ENCODE measurements at regions not wholly inside any gene's neighbourhood (a gene's known extent, or its start where the extent isn't known, plus 50 kb on each side); places are given as distances from the start of the nearest gene placed in this dataset.
"Not testable (repeated sequence)": the region's sequence is repeated elsewhere in the genome, so short reads cannot be mapped to it uniquely, and the experiment has no call there.

- TF ChIP-seq RNF2 (IDR thresholded peaks at IDR 0.05; ENCODE audit: borderline replicate concordance, low read depth, low read length, missing control alignments, poor library complexity, severe bottlenecking); EZH2 (IDR thresholded peaks at IDR 0.05; ENCODE audit: low read depth, low read length, severe bottlenecking); USF2 (IDR thresholded peaks at IDR 0.05; ENCODE audit: low read length); TBP (IDR thresholded peaks at IDR 0.05; ENCODE audit: low read depth, low read length); SIN3A (conservative IDR thresholded peaks at IDR 0.05 in 1 of 2, IDR thresholded peaks at IDR 0.05 in 1 of 2; ENCODE audit: low read depth in 1 of 2, low read length in 2 of 2): not testable (repeated sequence)
- TF ChIP-seq, protein P1, sequence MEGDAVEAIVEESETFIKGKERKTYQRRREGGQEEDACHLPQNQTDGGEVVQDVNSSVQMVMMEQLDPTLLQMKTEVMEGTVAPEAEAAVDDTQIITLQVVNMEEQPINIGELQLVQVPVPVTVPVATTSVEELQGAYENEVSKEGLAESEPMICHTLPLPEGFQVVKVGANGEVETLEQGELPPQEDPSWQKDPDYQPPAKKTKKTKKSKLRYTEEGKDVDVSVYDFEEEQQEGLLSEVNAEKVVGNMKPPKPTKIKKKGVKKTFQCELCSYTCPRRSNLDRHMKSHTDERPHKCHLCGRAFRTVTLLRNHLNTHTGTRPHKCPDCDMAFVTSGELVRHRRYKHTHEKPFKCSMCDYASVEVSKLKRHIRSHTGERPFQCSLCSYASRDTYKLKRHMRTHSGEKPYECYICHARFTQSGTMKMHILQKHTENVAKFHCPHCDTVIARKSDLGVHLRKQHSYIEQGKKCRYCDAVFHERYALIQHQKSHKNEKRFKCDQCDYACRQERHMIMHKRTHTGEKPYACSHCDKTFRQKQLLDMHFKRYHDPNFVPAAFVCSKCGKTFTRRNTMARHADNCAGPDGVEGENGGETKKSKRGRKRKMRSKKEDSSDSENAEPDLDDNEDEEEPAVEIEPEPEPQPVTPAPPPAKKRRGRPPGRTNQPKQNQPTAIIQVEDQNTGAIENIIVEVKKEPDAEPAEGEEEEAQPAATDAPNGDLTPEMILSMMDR (IDR thresholded peaks at IDR 0.05; ENCODE audit: control extremely low read depth in 1 of 3, insufficient read depth in 1 of 3, low read depth in 1 of 3, low read length in 3 of 3), result not testable (repeated sequence)
These were observed 216.0 kb downstream of the ZNF37A start for GRCh38 chr10:38310111-38310510.
